K562 (cell line): ENCODE measurements at regions not wholly inside any gene's neighbourhood (a gene's known extent, or its start where the extent isn't known, plus 50 kb on each side); places are given as distances from the start of the nearest gene placed in this dataset.
"Not testable (repeated sequence)": the region's sequence is repeated elsewhere in the genome, so short reads cannot be mapped to it uniquely, and the experiment has no call there.

Experiments used
- ATAC-seq: fragments of 200-7000 bp; cut with Tn5 transposase; 3 replicates; pipeline ENCODE4 v1.9.1; 2020; ENCODE audit warnings: moderate library complexity
- BruUV-seq: library from RNA; stranded (reverse); fragments of 400-500 nt; replicated peaks from 2 replicates; lab custom pipeline; 2021; lab: Mats Ljungman, UMichigan
- CTCF ChIA-PET: fragments of 300-600 bp; formaldehyde crosslinking; extraction: SDS; loops from one replicate; lab custom pipeline; 2021; ENCODE audit warnings: low intra/inter-chr PET ratio; lab: Yijun Ruan, JAX
- POLR2A ChIA-PET: fragments of 300-600, 350-650 bp; sonication (Branson Sonifier 250); formaldehyde crosslinking; extraction: SDS; loops from one replicate; lab custom pipeline; 2021; ENCODE audit warnings: antibody characterized with exemption, inconsistent platforms; lab: Yijun Ruan, JAX
- DNase-seq, 4 experiments: peaks; one replicate each; pipeline versions ENCODE4 v3.0.0 to v3.0.0-alpha.2; 2011 to 2018; ENCODE audit warnings: low spot score in 3 of 4, mixed read lengths in 3 of 4; ENCODE audit errors: extremely low read depth in 1 of 4
- FAIRE-seq: peaks from 2 replicates; lab custom pipeline; 2011; peaks lifted over from hg19 to GRCh38; lab: Jason Lieb, UNC
- H2AFZ ChIP-seq: 2 replicates; pipeline ENCODE4 v1.6.0; 2011; ENCODE audit warnings: low read depth, low read length, control low read depth, inconsistent platforms
- H3K27ac ChIP-seq: fragments of 200-600 bp; 3 replicates; pipeline ENCODE4 v1.8.0; 2011; ENCODE audit warnings: low read depth, mild to moderate bottlenecking, control low read depth, inconsistent platforms, low read length, moderate library complexity, mixed read lengths; ENCODE audit errors: extremely low read depth
- H3K27me3 ChIP-seq, 2 experiments: fragments of 300-600 bp in 1 of 2; 2 replicates in 1 of 2; 3 replicates in 1 of 2; pipeline versions ENCODE4 v1.6.0 to v1.8.0; 2011; ENCODE audit warnings: inconsistent platforms in 2 of 2, low read length in 2 of 2, mild to moderate bottlenecking in 1 of 2, mixed read lengths in 1 of 2, moderate library complexity in 1 of 2; ENCODE audit not compliant: control insufficient read depth in 2 of 2, insufficient read depth in 2 of 2
- H3K36me3 ChIP-seq: fragments of 300-600 bp; 3 replicates; pipeline ENCODE4 v1.8.0; 2011; ENCODE audit warnings: mild to moderate bottlenecking, low read length, inconsistent platforms; ENCODE audit not compliant: control insufficient read depth, insufficient read depth
- H3K4me1 ChIP-seq, 2 experiments: fragments of 200-600 bp in 1 of 2; replicated peaks in 1 of 2; 2 replicates in 1 of 2; 3 replicates in 1 of 2; pipeline versions ENCODE4 v1.5.1 to v1.8.0; 2011; ENCODE audit warnings: inconsistent platforms in 2 of 2, low read length in 2 of 2, mild to moderate bottlenecking in 1 of 2, mixed read lengths in 1 of 2, moderate library complexity in 1 of 2; ENCODE audit not compliant: control insufficient read depth in 2 of 2, insufficient read depth in 2 of 2
- H3K4me2 ChIP-seq: 2 replicates; pipeline ENCODE4 v1.6.1; 2011; ENCODE audit warnings: low read length, control low read depth, inconsistent platforms, mixed read lengths; ENCODE audit not compliant: insufficient read depth
- H3K4me3 ChIP-seq: fragments of 200-600 bp; sonication (generic), shearing (Covaris generic); 2 replicates; pipeline ENCODE4 v1.5.1; 2016; ENCODE audit warnings: control low read depth, inconsistent platforms
- H3K79me2 ChIP-seq: fragments of 200-600 bp; 3 replicates; pipeline ENCODE4 v1.8.0; 2011; ENCODE audit warnings: low read length, inconsistent platforms; ENCODE audit not compliant: control insufficient read depth, insufficient read depth
- H3K9ac ChIP-seq, 2 experiments: 2 replicates each; pipeline versions ENCODE4 v1.6.0 to v1.6.1; 2011; ENCODE audit warnings: low read depth in 2 of 2, low read length in 2 of 2, control low read depth in 1 of 2, inconsistent platforms in 1 of 2, mild to moderate bottlenecking in 1 of 2, mixed read lengths in 1 of 2; ENCODE audit not compliant: insufficient read depth in 1 of 2
- H3K9me1 ChIP-seq: one replicate; pipeline ENCODE4 v1.6.0; 2011; ENCODE audit warnings: inconsistent platforms, mild to moderate bottlenecking, low read length, moderate library complexity; ENCODE audit not compliant: control insufficient read depth, insufficient read depth
- H3K9me3 ChIP-seq: replicated peaks from 2 replicates; pipeline ENCODE4 v1.5.1; 2011; ENCODE audit warnings: low read depth, low read length, inconsistent platforms; ENCODE audit not compliant: control insufficient read depth, insufficient read depth
- H4K20me1 ChIP-seq: replicated peaks from 2 replicates; pipeline ENCODE4 v1.6.1; 2011; ENCODE audit warnings: low read length, inconsistent platforms, mixed read lengths; ENCODE audit not compliant: control insufficient read depth, insufficient read depth
- BMI1 ChIP-seq: fragments of 150-350 bp; IDR thresholded peaks from 2 replicates; pipeline ENCODE4 v1.6.1; 2014; ENCODE audit warnings: low read length
- CBFA2T2 ChIP-seq: fragments of 450-650 bp; conservative IDR thresholded peaks from 2 replicates; pipeline ENCODE4 v1.6.1; 2017; ENCODE audit warnings: mild to moderate bottlenecking
- FIP1L1 ChIP-seq: fragments of 200-400 bp; formaldehyde crosslinking; IDR thresholded peaks from 2 replicates; pipeline ENCODE4 v1.6.1; 2018; ENCODE audit warnings: mild to moderate bottlenecking, low read depth, low read length; ENCODE audit not compliant: poor library complexity, severe bottlenecking
- FOXK1 ChIP-seq: sonication (generic); formaldehyde crosslinking; IDR thresholded peaks from 2 replicates; pipeline ENCODE4 v1.8.0; 2022; ENCODE audit warnings: missing genetic modification reagents, mild to moderate bottlenecking, borderline replicate concordance
- GATAD2A ChIP-seq: fragments of 450-650 bp; IDR thresholded peaks from 2 replicates; pipeline ENCODE4 v1.6.1; 2017
- HSF4 ChIP-seq: fragments of 250-450 bp; sonication (Bioruptor Pico); IDR thresholded peaks from 2 replicates; pipeline ENCODE4 v2.1.2; 2022; ENCODE audit warnings: mild to moderate bottlenecking, moderate library complexity, borderline replicate concordance
- L3MBTL2 ChIP-seq: fragments of 450-650 bp; IDR thresholded peaks from 2 replicates; pipeline ENCODE4 v1.6.1; 2016; ENCODE audit warnings: mild to moderate bottlenecking, moderate library complexity
- MBD2 ChIP-seq: sonication (generic); IDR thresholded peaks from 2 replicates; pipeline ENCODE4 v1.6.1; 2016; ENCODE audit warnings: low read depth, borderline replicate concordance
- PHTF2 ChIP-seq: fragments of 250-450 bp; sonication (Bioruptor Pico); IDR thresholded peaks from 2 replicates; pipeline ENCODE4 v1.5.0; 2021; ENCODE audit warnings: mild to moderate bottlenecking
- RUNX1 ChIP-seq: sonication (generic); IDR thresholded peaks from 2 replicates; pipeline ENCODE4 v1.6.1; 2016; ENCODE audit warnings: antibody characterized with exemption, low read depth
- SIN3B ChIP-seq: fragments of 450-650 bp; IDR thresholded peaks from 2 replicates; pipeline ENCODE4 v1.6.1; 2017; ENCODE audit warnings: low read depth, mild to moderate bottlenecking, moderate library complexity
- STAT5B ChIP-seq: fragments of 250-450 bp; sonication (Bioruptor Pico); IDR thresholded peaks from 2 replicates; pipeline ENCODE4 v1.8.0; 2021; ENCODE audit warnings: mild to moderate bottlenecking, inconsistent platforms
- TCFL5 ChIP-seq: fragments of 250-450 bp; sonication (Bioruptor Pico); conservative IDR thresholded peaks from 2 replicates; pipeline ENCODE4 v1.6.1; 2021; ENCODE audit warnings: mild to moderate bottlenecking, moderate library complexity, matching md5 sums
- XRCC4 ChIP-seq: IDR thresholded peaks from one replicate; pipeline ENCODE4 v1.6.1; 2011; ENCODE audit not compliant: insufficient read depth, insufficient read length; ENCODE audit errors: extremely low read depth
- ZC3H8 ChIP-seq: fragments of 450-650 bp; IDR thresholded peaks from 2 replicates; pipeline ENCODE4 v1.6.1; 2017
- ZNF79 ChIP-seq: fragments of 250-450 bp; sonication (Bioruptor Pico); IDR thresholded peaks from 2 replicates; pipeline ENCODE4 v1.4.0; 2020; ENCODE audit warnings: low read depth, mild to moderate bottlenecking, moderate library complexity
- WGBS: fragments of 100-300 bp; shearing (Covaris generic); methylation state at CpG from one replicate; pipeline ENCODE4 v1.1.6; 2016; ENCODE audit warnings: low coverage, mixed read lengths; ENCODE audit not compliant: insufficient coverage; ENCODE audit errors: missing lambda C conversion rate; 5-methylcytosine and 5-hydroxymethylcytosine counted together
- in situ Hi-C: fragments of 300-500 bp; cut with MboI; formaldehyde crosslinking; loops from 4 replicates; pipeline ENCODE4 v1.15.0; 2018; ENCODE audit warnings: inconsistent platforms, mixed read lengths
- intact Hi-C: fragments of 100-400 bp; cut with micrococcal nuclease; formaldehyde crosslinking; loops from 2 replicates; pipeline ENCODE4 v1.14.2; 2022
- TF ChIP-seq, protein P1 (sequence below): fragments of 250-450 bp; sonication (Bioruptor Pico); IDR thresholded peaks from 2 replicates; pipeline ENCODE4 v1.5.0; 2021; ENCODE audit warnings: mild to moderate bottlenecking, borderline replicate concordance

DNA sequence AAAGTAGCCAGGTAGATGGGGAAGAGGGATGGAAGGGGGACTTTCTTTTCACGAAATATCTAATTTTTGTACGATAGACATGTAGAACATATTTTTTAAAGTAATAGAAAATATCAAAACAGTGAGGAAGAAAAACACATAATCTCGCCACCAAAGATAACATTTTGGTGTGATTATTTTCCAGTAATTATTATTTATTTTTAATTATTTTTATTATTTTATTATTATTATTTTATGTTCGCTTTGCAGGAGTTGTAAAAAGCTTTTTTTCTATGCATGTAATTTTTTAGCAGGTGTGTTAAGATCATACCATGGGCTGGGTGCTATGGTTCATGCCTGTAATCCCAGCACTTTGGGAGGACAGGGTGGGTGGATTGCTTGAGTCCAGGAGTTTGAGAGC is 85.6 kb upstream of the CCND2 start:
- H3K36me3 ChIP-seq, result no peaks in the 10 kb centered on the region
- ATAC-seq, result no peak
- no peaks in the 10 kb centered on the region for H3K79me2 ChIP-seq
- H3K4me3 ChIP-seq, result no peak overlapping the region
- peaks cover 0 to 4% of the 10 kb centered on the region in 2 experiments; a peak in 1 of 5 replicates for H3K4me1 ChIP-seq
- 27% methylated on average over 2 of the region's 4 CpGs for WGBS
- H3K9ac ChIP-seq, result no peak overlapping the region
- FAIRE-seq, result no peak
- TF ChIP-seq STAT5B (CRISPR knock-in tag) (no peak), ZNF79 (no peak), GATAD2A (no peak), L3MBTL2 (no peak), FIP1L1 (no peak), RUNX1 (no peak), PHTF2 (CRISPR knock-in tag) (no peak), MBD2 (no peak), XRCC4 (no peak), BMI1 (no peak), CBFA2T2 (no peak), ZC3H8 (no peak), HSF4 (no peak), TCFL5 (CRISPR knock-in tag) (no peak), SIN3B (no peak), FOXK1 (CRISPR knock-in tag) (no peak)
- TF ChIP-seq, protein P1, sequence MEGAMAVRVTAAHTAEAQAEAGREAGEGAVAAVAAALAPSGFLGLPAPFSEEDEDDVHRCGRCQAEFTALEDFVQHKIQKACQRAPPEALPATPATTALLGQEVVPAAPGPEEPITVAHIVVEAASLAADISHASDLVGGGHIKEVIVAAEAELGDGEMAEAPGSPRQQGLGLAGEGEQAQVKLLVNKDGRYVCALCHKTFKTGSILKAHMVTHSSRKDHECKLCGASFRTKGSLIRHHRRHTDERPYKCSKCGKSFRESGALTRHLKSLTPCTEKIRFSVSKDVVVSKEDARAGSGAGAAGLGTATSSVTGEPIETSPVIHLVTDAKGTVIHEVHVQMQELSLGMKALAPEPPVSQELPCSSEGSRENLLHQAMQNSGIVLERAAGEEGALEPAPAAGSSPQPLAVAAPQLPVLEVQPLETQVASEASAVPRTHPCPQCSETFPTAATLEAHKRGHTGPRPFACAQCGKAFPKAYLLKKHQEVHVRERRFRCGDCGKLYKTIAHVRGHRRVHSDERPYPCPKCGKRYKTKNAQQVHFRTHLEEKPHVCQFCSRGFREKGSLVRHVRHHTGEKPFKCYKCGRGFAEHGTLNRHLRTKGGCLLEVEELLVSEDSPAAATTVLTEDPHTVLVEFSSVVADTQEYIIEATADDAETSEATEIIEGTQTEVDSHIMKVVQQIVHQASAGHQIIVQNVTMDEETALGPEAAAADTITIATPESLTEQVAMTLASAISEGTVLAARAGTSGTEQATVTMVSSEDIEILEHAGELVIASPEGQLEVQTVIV (CRISPR knock-in tag), result no peak
- no peak overlapping the region for H2AFZ ChIP-seq
- in situ Hi-C loops, result no loop called here
- no peak overlapping the region for H3K4me2 ChIP-seq
- DNase-seq, result no peak
- H3K27ac ChIP-seq, result no peak overlapping the region
- ChIA-PET CTCF (no interaction called here), POLR2A (no interaction called here)
- no peaks in the 10 kb centered on the region for H3K9me3 ChIP-seq
- no peaks in the 10 kb centered on the region for H3K27me3 ChIP-seq
- no peaks in the 10 kb centered on the region for H3K9me1 ChIP-seq
- intact Hi-C loops, result no loop called here
- BruUV-seq, result no TSS peak
- H4K20me1 ChIP-seq, result no peaks in the 10 kb centered on the region

DNA sequence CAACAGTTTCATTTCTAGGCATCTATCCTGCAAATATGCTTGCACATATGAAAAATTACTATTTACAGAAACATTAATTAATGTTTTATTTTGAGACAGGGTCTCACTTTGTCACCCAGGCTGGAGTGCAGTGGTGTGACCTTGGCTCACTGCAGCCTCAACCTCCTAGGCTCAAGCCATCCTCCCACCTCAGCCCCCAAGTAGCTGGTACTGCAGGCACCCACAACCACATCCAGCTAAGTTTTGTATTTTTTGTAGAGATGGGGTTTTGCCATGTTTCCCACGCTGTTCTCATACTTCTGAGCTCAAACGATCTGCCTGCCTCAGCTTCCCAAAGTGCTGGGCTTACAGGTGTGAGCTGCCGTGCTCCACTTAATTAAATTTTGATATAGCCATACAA is 86.2 kb upstream of the CCND2 start:
- H4K20me1 ChIP-seq, H3K79me2 ChIP-seq, in situ Hi-C loops, H3K27me3 ChIP-seq, H3K9ac ChIP-seq, H3K4me3 ChIP-seq, FAIRE-seq, H3K27ac ChIP-seq, ATAC-seq, H2AFZ ChIP-seq, H3K36me3 ChIP-seq, BruUV-seq, H3K9me1 ChIP-seq, H3K9me3 ChIP-seq, DNase-seq, POLR2A ChIA-PET, H3K4me2 ChIP-seq, H3K4me1 ChIP-seq, CTCF ChIA-PET, intact Hi-C loops: not testable (repeated sequence)
- WGBS, result no CpG with 5 or more reads among the region's 3 CpGs
